HEK293T (cell line): ENCODE measurements at regions not wholly inside any gene's neighbourhood (a gene's known extent, or its start where the extent isn't known, plus 50 kb on each side); places are given as distances from the start of the nearest gene placed in this dataset.

Experiments
- CTCF ChIA-PET: fragments of 350-600 bp; formaldehyde crosslinking; extraction: SDS; loops from one replicate; lab custom pipeline; 2021; ENCODE audit warnings: antibody characterized with exemption, inconsistent platforms; lab: Yijun Ruan, JAX
- POLR2A ChIA-PET: fragments of 350-600 bp; formaldehyde crosslinking; extraction: SDS; loops from one replicate; lab custom pipeline; 2020; ENCODE audit warnings: antibody characterized with exemption, inconsistent platforms; lab: Yijun Ruan, JAX
- DNase-seq: peaks from one replicate; pipeline ENCODE4 v3.0.0; 2012; ENCODE audit warnings: mixed read lengths; ENCODE audit errors: extremely low spot score
- ARNT ChIP-seq: fragments of 450-650 bp; IDR thresholded peaks from 2 replicates; pipeline ENCODE4 v1.6.1; 2017; ENCODE audit warnings: mild to moderate bottlenecking
- BHLHE40 ChIP-seq: fragments of 450-650 bp; IDR thresholded peaks from 2 replicates; pipeline ENCODE4 v1.6.1; 2016; ENCODE audit warnings: mild to moderate bottlenecking, moderate library complexity, borderline replicate concordance
- CTBP1 ChIP-seq: fragments of 450-650 bp; IDR thresholded peaks from 2 replicates; pipeline ENCODE4 v1.6.1; 2016; ENCODE audit warnings: borderline replicate concordance
- ELF4 ChIP-seq: fragments of 450-650 bp; IDR thresholded peaks from 2 replicates; pipeline ENCODE4 v1.6.1; 2017; ENCODE audit warnings: antibody characterized with exemption
- FOXA1 ChIP-seq: fragments of 450-650 bp; IDR thresholded peaks from 2 replicates; pipeline ENCODE4 v1.6.1; 2016; ENCODE audit warnings: mild to moderate bottlenecking
- FOXK2 ChIP-seq: fragments of 450-650 bp; IDR thresholded peaks from 2 replicates; pipeline ENCODE4 v1.6.1; 2016; ENCODE audit warnings: mild to moderate bottlenecking
- FOXM1 ChIP-seq: fragments of 450-650 bp; IDR thresholded peaks from 2 replicates; pipeline ENCODE4 v1.6.1; 2017; ENCODE audit warnings: mild to moderate bottlenecking, borderline replicate concordance
- HDGF ChIP-seq: fragments of 450-650 bp; IDR thresholded peaks from 2 replicates; pipeline ENCODE4 v1.6.1; 2017; ENCODE audit warnings: antibody characterized with exemption, borderline replicate concordance
- L3MBTL2 ChIP-seq: fragments of 450-650 bp; conservative IDR thresholded peaks from 2 replicates; pipeline ENCODE4 v1.6.1; 2016; ENCODE audit warnings: mild to moderate bottlenecking
- LEF1 ChIP-seq: fragments of 450-650 bp; IDR thresholded peaks from 2 replicates; pipeline ENCODE4 v1.6.1; 2017; ENCODE audit warnings: mild to moderate bottlenecking, borderline replicate concordance
- NFRKB ChIP-seq: fragments of 450-650 bp; IDR thresholded peaks from 2 replicates; pipeline ENCODE4 v1.6.1; 2016; ENCODE audit warnings: mild to moderate bottlenecking, moderate library complexity
- SP1 ChIP-seq: fragments of 450-650 bp; IDR thresholded peaks from 2 replicates; pipeline ENCODE4 v1.6.1; 2017
- SUZ12 ChIP-seq: fragments of 450-650 bp; IDR thresholded peaks from 2 replicates; pipeline ENCODE4 v1.6.1; 2016; ENCODE audit warnings: mild to moderate bottlenecking
- TARDBP ChIP-seq: fragments of 450-650 bp; IDR thresholded peaks from 2 replicates; pipeline ENCODE4 v1.6.1; 2016
- ZNF384 ChIP-seq: fragments of 450-650 bp; IDR thresholded peaks from 2 replicates; pipeline ENCODE4 v1.6.1; 2016
- TF ChIP-seq, protein P1 (sequence below): fragments of 450-650 bp; IDR thresholded peaks from 2 replicates; pipeline ENCODE4 v1.6.1; 2016

DNA sequence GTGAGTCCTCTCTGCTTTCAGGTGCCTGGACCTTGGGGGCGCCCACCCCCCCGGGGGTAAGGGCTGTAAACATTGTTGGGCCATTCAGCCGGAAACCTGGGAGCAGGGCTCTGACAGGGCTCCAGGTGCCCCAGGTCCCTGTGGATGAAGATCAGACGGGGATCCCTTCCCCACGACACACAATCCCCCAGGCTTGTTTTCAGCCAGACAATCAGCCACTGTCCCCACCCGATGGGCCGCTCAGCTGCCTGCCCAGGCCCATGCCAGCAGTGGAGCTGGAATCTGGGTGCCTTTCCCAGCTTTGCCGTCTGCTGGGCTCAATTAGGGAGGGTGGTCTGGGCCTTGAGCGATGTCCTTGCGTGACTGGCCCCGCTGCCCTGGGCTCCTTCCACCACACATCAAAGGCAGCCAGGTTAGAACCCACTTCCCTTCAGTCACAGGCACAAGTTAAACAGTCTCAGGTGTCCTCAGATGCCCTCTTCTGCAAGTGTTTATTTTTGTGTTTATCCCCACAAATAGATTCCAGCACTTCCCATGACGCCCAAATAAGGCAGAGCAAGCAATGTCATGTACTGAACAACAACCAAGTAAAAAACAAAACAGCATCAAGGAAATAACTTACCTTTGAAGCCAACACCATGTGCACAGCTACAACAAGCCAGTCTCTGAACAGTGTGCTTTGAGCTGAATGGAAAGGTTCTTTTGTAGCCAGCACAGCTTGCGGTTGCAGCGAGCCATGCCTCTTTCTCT lies 77.0 kb upstream of the ALDH1A3 start:
- CTCF ChIA-PET: no interaction called here
- POLR2A ChIA-PET: no interaction called here
- TF ChIP-seq ZNF384 (no peak), CTBP1 (no peak), SP1 (no peak), HDGF (no peak), TARDBP (no peak), LEF1 (no peak), FOXA1 (no peak), BHLHE40 (no peak), L3MBTL2 (no peak), NFRKB (no peak), ARNT (no peak), ELF4 (no peak), FOXK2 (no peak), SUZ12 (no peak), FOXM1 (no peak)
- TF ChIP-seq, protein P1, sequence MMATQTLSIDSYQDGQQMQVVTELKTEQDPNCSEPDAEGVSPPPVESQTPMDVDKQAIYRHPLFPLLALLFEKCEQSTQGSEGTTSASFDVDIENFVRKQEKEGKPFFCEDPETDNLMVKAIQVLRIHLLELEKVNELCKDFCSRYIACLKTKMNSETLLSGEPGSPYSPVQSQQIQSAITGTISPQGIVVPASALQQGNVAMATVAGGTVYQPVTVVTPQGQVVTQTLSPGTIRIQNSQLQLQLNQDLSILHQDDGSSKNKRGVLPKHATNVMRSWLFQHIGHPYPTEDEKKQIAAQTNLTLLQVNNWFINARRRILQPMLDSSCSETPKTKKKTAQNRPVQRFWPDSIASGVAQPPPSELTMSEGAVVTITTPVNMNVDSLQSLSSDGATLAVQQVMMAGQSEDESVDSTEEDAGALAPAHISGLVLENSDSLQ: no peak
- no peak for DNase-seq

- POLR2A ChIA-PET: no interaction called here
- DNase-seq: no peak
- CTCF ChIA-PET: no interaction called here
- TF ChIP-seq CTBP1: no peak
- no peak for TF ChIP-seq LEF1
- no peak for TF ChIP-seq NFRKB
- no peak for TF ChIP-seq BHLHE40
- no peak for TF ChIP-seq FOXA1
- TF ChIP-seq FOXK2: no peak
- TF ChIP-seq ELF4: no peak
- no peak for TF ChIP-seq ARNT
- TF ChIP-seq L3MBTL2: no peak
- TF ChIP-seq TARDBP: no peak
- no peak for TF ChIP-seq SUZ12
- TF ChIP-seq, protein P1: no peak
- no peak for TF ChIP-seq ZNF384
- TF ChIP-seq SP1: no peak
Measured at GRCh38 chr15:100803171-100803440, 76.5 kb upstream of the ALDH1A3 start.

GRCh38 chr15:100806157-100806556 lies 73.5 kb upstream of the ALDH1A3 start:
- DNase-seq: no peak
- TF ChIP-seq ZNF384 (no peak), CTBP1 (no peak), SP1 (no peak), BHLHE40 (no peak), FOXA1 (no peak), HDGF (no peak), SUZ12 (no peak), L3MBTL2 (no peak)
- ChIA-PET POLR2A (no interaction called here), CTCF (no interaction called here)

DNA sequence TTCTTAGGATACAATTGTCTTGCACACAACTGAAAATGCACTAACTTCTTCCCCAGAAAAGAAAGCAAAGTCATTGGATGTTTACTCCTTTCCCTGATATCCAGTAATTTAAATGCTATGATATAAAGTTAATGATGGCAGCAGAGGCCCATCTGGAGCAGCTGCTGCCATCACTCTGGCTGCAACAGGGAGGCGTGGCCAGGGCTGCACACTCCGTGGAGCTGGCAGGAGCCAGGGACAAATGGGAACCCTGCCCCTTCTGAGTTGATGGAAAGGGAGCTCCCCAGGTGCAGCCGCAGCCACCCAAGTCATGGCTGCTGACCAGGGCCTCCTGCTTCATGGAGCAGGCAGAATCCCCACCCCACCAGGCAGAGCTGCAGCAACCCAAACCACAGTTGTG lies 72.6 kb upstream of the ALDH1A3 start:
- no peak for DNase-seq
- POLR2A ChIA-PET: no interaction called here
- CTCF ChIA-PET: no interaction called here
- TF ChIP-seq NFRKB (no peak), LEF1 (no peak), L3MBTL2 (no peak), ELF4 (no peak), FOXA1 (no peak), FOXM1 (no peak), FOXK2 (no peak), ARNT (no peak), BHLHE40 (no peak), HDGF (no peak), ZNF384 (no peak), SUZ12 (no peak), SP1 (no peak)

DNA sequence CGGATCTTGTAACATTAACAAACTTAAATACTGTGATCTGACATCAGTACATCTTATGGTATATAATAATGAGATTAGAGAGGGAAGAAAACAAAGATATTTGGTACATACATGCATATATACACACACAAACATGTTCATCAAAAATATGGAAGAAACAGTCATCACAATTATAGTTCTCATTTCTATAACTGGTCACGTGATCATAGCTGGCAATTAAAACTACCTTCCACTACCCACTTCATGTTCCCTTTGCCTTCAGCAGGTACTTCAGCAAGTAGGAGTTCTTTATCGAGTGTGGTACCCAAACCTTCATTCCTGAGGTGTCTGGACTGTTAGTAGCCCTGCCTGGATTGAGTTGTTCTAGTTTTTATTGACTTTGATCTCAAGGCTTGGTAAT lies 70.9 kb upstream of the ALDH1A3 start:
- ChIA-PET CTCF (no interaction called here), POLR2A (no interaction called here)
- DNase-seq: no peak
- no peak for TF ChIP-seq LEF1
- no peak for TF ChIP-seq SP1
- TF ChIP-seq HDGF: no peak
- TF ChIP-seq BHLHE40: no peak
- TF ChIP-seq ELF4: no peak
- no peak for TF ChIP-seq TARDBP
- no peak for TF ChIP-seq L3MBTL2
- TF ChIP-seq FOXA1: no peak

DNA sequence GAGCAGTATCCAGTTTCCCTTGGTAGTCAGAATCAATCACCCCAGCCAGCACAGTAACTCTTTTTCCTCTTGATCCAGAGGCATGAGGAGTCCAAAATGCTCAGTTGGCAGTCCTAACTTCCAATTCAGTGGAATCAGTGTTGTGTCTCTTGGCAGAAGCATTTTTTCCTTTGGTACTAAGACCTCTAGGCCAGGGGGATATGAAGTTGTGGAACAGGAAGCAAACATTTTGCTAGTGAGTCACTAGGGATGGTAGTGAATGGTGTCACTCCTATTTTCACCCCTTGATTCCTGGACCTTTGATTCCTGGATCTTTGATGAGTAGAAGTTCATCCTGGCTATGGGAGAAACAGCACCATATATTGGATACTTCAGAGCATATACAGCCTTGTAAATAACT lies 70.5 kb upstream of the ALDH1A3 start:
- POLR2A ChIA-PET: no interaction called here
- no peak for DNase-seq

GRCh38 chr15:100809587-100809986 lies 70.0 kb upstream of the ALDH1A3 start:
- no peak for DNase-seq
- TF ChIP-seq FOXA1 (no peak), LEF1 (no peak), ELF4 (no peak), ARNT (no peak), HDGF (no peak), FOXK2 (no peak), BHLHE40 (no peak), CTBP1 (no peak)
- POLR2A ChIA-PET: no interaction called here
- CTCF ChIA-PET: no interaction called here

More for the DNA sequence above, 70.5 kb upstream of the ALDH1A3 start:
- CTCF ChIA-PET: no interaction called here
- TF ChIP-seq, protein P1: no peak
- TF ChIP-seq FOXK2: no peak
